Gastrocnemius medialis (tissue), 4 donors: ENCODE measurements at regions not wholly inside any gene's neighbourhood (a gene's known extent, or its start where the extent isn't known, plus 50 kb on each side); places are given as distances from the start of the nearest gene placed in this dataset.

ENCODE experiments used
- CTCF ChIP-seq, 5 experiments: fragments of 450-650 bp in 3 of 5; fragments of 200-600 bp in 2 of 5; sonication (generic) in 2 of 5; IDR thresholded peaks in 4 of 5; conservative IDR thresholded peaks in 1 of 5; 1 replicate in 4 of 5; 2 replicates in 1 of 5; pipeline ENCODE4 v1.5.1; 2016 to 2019; ENCODE audit warnings: antibody characterized with exemption in 5 of 5, mild to moderate bottlenecking in 3 of 5, moderate library complexity in 3 of 5
- POLR2A ChIP-seq, 2 donors: fragments of 450-650 bp; IDR thresholded peaks; one replicate each; pipeline ENCODE4 v1.6.1; 2017; ENCODE audit warnings: antibody characterized with exemption in 2 of 2, mild to moderate bottlenecking in 2 of 2, moderate library complexity in 2 of 2

- TF ChIP-seq CTCF (IDR thresholded peaks at IDR 0.05 in 4 of 5, conservative IDR thresholded peaks at IDR 0.05 in 1 of 5) (no peak), POLR2A (IDR thresholded peaks at IDR 0.05) (no peak)
Measured at GRCh38 chr12:66803930-66804329, 125.1 kb upstream of the GRIP1 start.
